Liver (tissue), 8 donors: ENCODE measurements at regions not wholly inside any gene's neighbourhood (a gene's known extent, or its start where the extent isn't known, plus 50 kb on each side); places are given as distances from the start of the nearest gene placed in this dataset.

ENCODE experiments used
- DNase-seq: peaks from one replicate; pipeline ENCODE4 v3.0.0-alpha.2; 2017; ENCODE audit warnings: low spot score
- H3K27ac ChIP-seq, 2 donors: one replicate each; pipeline ENCODE4 v1.7.0; 2013; ENCODE audit warnings: inconsistent platforms in 2 of 2, low read length in 2 of 2, control low read depth in 1 of 2, low read depth in 1 of 2, mild to moderate bottlenecking in 1 of 2
- H3K27me3 ChIP-seq, 4 donors: one replicate each; pipeline versions ENCODE4 v1.6.1 to v1.7.0; 2013; ENCODE audit warnings: low read length in 3 of 4, inconsistent platforms in 1 of 4, mild to moderate bottlenecking in 1 of 4, moderate library complexity in 1 of 4; ENCODE audit not compliant: control insufficient read depth in 4 of 4, insufficient read depth in 4 of 4
- H3K36me3 ChIP-seq, 4 donors: one replicate each; pipeline versions ENCODE4 v1.6.1 to v1.7.0; 2013; ENCODE audit warnings: low read length in 3 of 4, mild to moderate bottlenecking in 3 of 4, low read depth in 1 of 4, moderate library complexity in 1 of 4; ENCODE audit not compliant: control insufficient read depth in 4 of 4, insufficient read depth in 3 of 4
- H3K4me1 ChIP-seq, 4 donors: one replicate each; pipeline versions ENCODE4 v1.6.1 to v1.7.0; 2013; ENCODE audit warnings: low read length in 3 of 4, mild to moderate bottlenecking in 3 of 4, moderate library complexity in 1 of 4; ENCODE audit not compliant: control insufficient read depth in 4 of 4, insufficient read depth in 4 of 4
- H3K4me3 ChIP-seq, 3 donors: one replicate each; pipeline versions ENCODE4 v1.6.1 to v1.7.0; 2013; ENCODE audit warnings: low read length in 3 of 3, control low read depth in 1 of 3, low read depth in 1 of 3, mild to moderate bottlenecking in 1 of 3
- H3K9ac ChIP-seq, 2 donors: one replicate each; pipeline ENCODE4 v1.7.0; 2013; ENCODE audit warnings: low read length in 2 of 2, mild to moderate bottlenecking in 2 of 2, moderate library complexity in 2 of 2, control low read depth in 1 of 2, low read depth in 1 of 2
- H3K9me3 ChIP-seq, 4 donors: one replicate each; pipeline versions ENCODE4 v1.6.1 to v1.7.0; 2013; ENCODE audit warnings: low read length in 3 of 4; ENCODE audit not compliant: control insufficient read depth in 4 of 4
- EGR1 ChIP-seq, 2 donors: IDR thresholded peaks; 2 replicates each; pipeline ENCODE4 v1.6.1; 2016 to 2018; ENCODE audit warnings: antibody characterized with exemption in 2 of 2, low read depth in 2 of 2
- FOXA1 ChIP-seq: IDR thresholded peaks from 2 replicates; pipeline ENCODE4 v1.6.1; 2016; ENCODE audit warnings: antibody characterized with exemption
- FOXA2 ChIP-seq: IDR thresholded peaks from 2 replicates; pipeline ENCODE4 v1.6.1; 2016; ENCODE audit warnings: antibody characterized with exemption
- HNF4A ChIP-seq, 2 donors: conservative IDR thresholded peaks; 2 replicates each; pipeline ENCODE4 v1.6.1; 2016; ENCODE audit warnings: antibody characterized with exemption in 2 of 2, mild to moderate bottlenecking in 2 of 2
- HNF4G ChIP-seq: IDR thresholded peaks from 2 replicates; pipeline ENCODE4 v1.6.1; 2016; ENCODE audit warnings: antibody characterized with exemption
- NR2F2 ChIP-seq: IDR thresholded peaks from 2 replicates; pipeline ENCODE4 v1.6.1; 2016; ENCODE audit warnings: antibody characterized with exemption
- RAD21 ChIP-seq, 2 donors: IDR thresholded peaks; 2 replicates each; pipeline ENCODE4 v1.6.1; 2016; ENCODE audit warnings: antibody characterized with exemption in 2 of 2, mild to moderate bottlenecking in 2 of 2
- RXRA ChIP-seq, 2 donors: IDR thresholded peaks; 2 replicates each; pipeline ENCODE4 v1.6.1; 2017 to 2018; ENCODE audit warnings: antibody characterized with exemption in 2 of 2, mild to moderate bottlenecking in 1 of 2
- SP1 ChIP-seq: IDR thresholded peaks from 2 replicates; pipeline ENCODE4 v1.6.1; 2018; ENCODE audit warnings: antibody characterized with exemption, mild to moderate bottlenecking
- TAF1 ChIP-seq: conservative IDR thresholded peaks from 2 replicates; pipeline ENCODE4 v1.6.1; 2016; ENCODE audit warnings: antibody characterized with exemption, mild to moderate bottlenecking
- YY1 ChIP-seq: IDR thresholded peaks from 2 replicates; pipeline ENCODE4 v1.6.1; 2016; ENCODE audit warnings: antibody characterized with exemption, mild to moderate bottlenecking
- WGBS: extraction: QIAGEN DNeasy Blood & Tissue Kit; methylation state at CpG from one replicate; pipeline ENCODE4 v1.1.7; 2013; 5-methylcytosine and 5-hydroxymethylcytosine counted together
- TF ChIP-seq, protein P1 (sequence below): fragments of 150-350 bp; IDR thresholded peaks from 2 replicates; pipeline ENCODE4 v1.5.1; 2017; ENCODE audit warnings: improper control_type of control experiment, low read depth, low read length; ENCODE audit not compliant: missing input control
- TF ChIP-seq, protein P2 (sequence below): IDR thresholded peaks from 2 replicates; pipeline ENCODE4 v1.6.1; 2016; ENCODE audit warnings: antibody characterized with exemption
- TF ChIP-seq, protein P3 (sequence below): IDR thresholded peaks from 2 replicates; pipeline ENCODE4 v1.6.1; 2016; ENCODE audit warnings: antibody characterized with exemption
- TF ChIP-seq, protein P4 (sequence below): IDR thresholded peaks from 2 replicates; pipeline ENCODE4 v1.6.1; 2016; ENCODE audit warnings: antibody characterized with exemption
- TF ChIP-seq, protein P5 (sequence below): IDR thresholded peaks from 2 replicates; pipeline ENCODE4 v1.6.1; 2016; ENCODE audit warnings: antibody characterized with exemption, mild to moderate bottlenecking
- donor health status: healthy.
- donor health status: healthy.
- donor health status: healthy.
- donor health status: healthy.
- donor health status: healthy.

DNA sequence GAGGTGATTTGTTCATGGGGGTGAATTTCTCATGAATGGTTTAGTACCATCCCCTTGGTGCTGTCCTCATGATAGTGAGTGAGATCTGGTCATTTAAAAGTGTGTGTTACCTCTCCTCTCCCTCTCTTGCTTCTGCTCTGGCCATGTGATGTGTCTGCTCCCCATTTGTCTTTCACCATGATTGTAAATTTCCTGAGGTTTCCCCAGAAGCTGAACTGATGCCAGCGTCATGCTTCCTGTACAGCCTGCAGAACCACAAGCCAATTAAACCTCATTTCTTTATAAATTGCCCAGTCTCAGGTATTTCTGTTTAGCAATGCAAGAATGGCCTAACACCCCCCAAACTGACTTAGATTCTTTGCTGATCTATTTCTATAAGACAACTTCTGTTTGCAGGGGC, 249.4 kb upstream of the B3GALT2 start (continued):
- TF ChIP-seq, protein P1, sequence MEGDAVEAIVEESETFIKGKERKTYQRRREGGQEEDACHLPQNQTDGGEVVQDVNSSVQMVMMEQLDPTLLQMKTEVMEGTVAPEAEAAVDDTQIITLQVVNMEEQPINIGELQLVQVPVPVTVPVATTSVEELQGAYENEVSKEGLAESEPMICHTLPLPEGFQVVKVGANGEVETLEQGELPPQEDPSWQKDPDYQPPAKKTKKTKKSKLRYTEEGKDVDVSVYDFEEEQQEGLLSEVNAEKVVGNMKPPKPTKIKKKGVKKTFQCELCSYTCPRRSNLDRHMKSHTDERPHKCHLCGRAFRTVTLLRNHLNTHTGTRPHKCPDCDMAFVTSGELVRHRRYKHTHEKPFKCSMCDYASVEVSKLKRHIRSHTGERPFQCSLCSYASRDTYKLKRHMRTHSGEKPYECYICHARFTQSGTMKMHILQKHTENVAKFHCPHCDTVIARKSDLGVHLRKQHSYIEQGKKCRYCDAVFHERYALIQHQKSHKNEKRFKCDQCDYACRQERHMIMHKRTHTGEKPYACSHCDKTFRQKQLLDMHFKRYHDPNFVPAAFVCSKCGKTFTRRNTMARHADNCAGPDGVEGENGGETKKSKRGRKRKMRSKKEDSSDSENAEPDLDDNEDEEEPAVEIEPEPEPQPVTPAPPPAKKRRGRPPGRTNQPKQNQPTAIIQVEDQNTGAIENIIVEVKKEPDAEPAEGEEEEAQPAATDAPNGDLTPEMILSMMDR, result no peak
- no peak for TF ChIP-seq FOXA1
- TF ChIP-seq, protein P2, sequence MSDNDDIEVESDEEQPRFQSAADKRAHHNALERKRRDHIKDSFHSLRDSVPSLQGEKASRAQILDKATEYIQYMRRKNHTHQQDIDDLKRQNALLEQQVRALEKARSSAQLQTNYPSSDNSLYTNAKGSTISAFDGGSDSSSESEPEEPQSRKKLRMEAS, result no peak
- TF ChIP-seq RAD21 (IDR thresholded peaks at IDR 0.05), result no peak
- no peak for TF ChIP-seq HNF4G

DNA sequence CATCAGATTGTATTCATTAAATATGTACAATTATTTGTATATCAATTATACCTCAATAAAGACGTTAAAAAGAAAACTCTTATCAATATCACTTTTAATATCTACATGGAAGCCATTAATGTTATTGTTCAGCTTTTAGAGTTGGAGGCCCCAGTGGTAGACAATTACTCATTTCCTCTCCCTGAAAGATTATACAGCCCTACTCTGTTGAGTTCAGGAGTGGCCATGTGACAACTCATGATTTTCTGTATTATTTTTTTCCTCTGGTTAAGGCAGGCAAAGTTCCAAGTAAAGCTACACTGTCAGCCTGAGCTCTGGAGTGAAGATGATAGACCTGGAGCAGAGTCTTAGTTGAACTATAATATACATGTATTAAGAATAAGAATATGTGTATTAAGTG, 247.9 kb upstream of the B3GALT2 start:
- H3K36me3 ChIP-seq, result no peaks in the 10 kb centered on the region
- peaks cover 0 to 11% (median 3%) of the 10 kb centered on the region in 4 donors for H3K9me3 ChIP-seq
- 78% methylated on average over 1 of the region's 1 CpG for WGBS
- no peaks in the 10 kb centered on the region for H3K27me3 ChIP-seq
- no peaks in the 10 kb centered on the region for H3K4me1 ChIP-seq
- TF ChIP-seq HNF4G (no peak), TAF1 (no peak), YY1 (no peak), SP1 (no peak), HNF4A (conservative IDR thresholded peaks at IDR 0.05) (no peak), RXRA (IDR thresholded peaks at IDR 0.05) (no peak), RAD21 (IDR thresholded peaks at IDR 0.05) (no peak), FOXA1 (no peak), EGR1 (IDR thresholded peaks at IDR 0.05; ENCODE audit: low read depth in 2 of 2) (no peak), FOXA2 (no peak), NR2F2 (no peak)
- TF ChIP-seq, protein P1, result no peak
- TF ChIP-seq, protein P3, sequence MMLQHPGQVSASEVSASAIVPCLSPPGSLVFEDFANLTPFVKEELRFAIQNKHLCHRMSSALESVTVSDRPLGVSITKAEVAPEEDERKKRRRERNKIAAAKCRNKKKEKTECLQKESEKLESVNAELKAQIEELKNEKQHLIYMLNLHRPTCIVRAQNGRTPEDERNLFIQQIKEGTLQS, result no peak
- TF ChIP-seq, protein P2, result no peak
- TF ChIP-seq, protein P4, sequence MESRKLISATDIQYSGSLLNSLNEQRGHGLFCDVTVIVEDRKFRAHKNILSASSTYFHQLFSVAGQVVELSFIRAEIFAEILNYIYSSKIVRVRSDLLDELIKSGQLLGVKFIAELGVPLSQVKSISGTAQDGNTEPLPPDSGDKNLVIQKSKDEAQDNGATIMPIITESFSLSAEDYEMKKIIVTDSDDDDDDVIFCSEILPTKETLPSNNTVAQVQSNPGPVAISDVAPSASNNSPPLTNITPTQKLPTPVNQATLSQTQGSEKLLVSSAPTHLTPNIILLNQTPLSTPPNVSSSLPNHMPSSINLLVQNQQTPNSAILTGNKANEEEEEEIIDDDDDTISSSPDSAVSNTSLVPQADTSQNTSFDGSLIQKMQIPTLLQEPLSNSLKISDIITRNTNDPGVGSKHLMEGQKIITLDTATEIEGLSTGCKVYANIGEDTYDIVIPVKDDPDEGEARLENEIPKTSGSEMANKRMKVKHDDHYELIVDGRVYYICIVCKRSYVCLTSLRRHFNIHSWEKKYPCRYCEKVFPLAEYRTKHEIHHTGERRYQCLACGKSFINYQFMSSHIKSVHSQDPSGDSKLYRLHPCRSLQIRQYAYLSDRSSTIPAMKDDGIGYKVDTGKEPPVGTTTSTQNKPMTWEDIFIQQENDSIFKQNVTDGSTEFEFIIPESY, result no peak
- TF ChIP-seq, protein P5, sequence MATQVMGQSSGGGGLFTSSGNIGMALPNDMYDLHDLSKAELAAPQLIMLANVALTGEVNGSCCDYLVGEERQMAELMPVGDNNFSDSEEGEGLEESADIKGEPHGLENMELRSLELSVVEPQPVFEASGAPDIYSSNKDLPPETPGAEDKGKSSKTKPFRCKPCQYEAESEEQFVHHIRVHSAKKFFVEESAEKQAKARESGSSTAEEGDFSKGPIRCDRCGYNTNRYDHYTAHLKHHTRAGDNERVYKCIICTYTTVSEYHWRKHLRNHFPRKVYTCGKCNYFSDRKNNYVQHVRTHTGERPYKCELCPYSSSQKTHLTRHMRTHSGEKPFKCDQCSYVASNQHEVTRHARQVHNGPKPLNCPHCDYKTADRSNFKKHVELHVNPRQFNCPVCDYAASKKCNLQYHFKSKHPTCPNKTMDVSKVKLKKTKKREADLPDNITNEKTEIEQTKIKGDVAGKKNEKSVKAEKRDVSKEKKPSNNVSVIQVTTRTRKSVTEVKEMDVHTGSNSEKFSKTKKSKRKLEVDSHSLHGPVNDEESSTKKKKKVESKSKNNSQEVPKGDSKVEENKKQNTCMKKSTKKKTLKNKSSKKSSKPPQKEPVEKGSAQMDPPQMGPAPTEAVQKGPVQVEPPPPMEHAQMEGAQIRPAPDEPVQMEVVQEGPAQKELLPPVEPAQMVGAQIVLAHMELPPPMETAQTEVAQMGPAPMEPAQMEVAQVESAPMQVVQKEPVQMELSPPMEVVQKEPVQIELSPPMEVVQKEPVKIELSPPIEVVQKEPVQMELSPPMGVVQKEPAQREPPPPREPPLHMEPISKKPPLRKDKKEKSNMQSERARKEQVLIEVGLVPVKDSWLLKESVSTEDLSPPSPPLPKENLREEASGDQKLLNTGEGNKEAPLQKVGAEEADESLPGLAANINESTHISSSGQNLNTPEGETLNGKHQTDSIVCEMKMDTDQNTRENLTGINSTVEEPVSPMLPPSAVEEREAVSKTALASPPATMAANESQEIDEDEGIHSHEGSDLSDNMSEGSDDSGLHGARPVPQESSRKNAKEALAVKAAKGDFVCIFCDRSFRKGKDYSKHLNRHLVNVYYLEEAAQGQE, result no peak
- H3K4me3 ChIP-seq, result no peak overlapping the region
- no peak overlapping the region for H3K9ac ChIP-seq
- no peak overlapping the region for H3K27ac ChIP-seq
- no peak for DNase-seq
